K562 (cell line): ENCODE measurements at regions not wholly inside any gene's neighbourhood (a gene's known extent, or its start where the extent isn't known, plus 50 kb on each side); places are given as distances from the start of the nearest gene placed in this dataset.

Experiments
- ATAC-seq: fragments of 200-7000 bp; cut with Tn5 transposase; 3 replicates; pipeline ENCODE4 v1.9.1; 2020; ENCODE audit warnings: moderate library complexity
- BruUV-seq: library from RNA; stranded (reverse); fragments of 400-500 nt; replicated peaks from 2 replicates; lab custom pipeline; 2021; lab: Mats Ljungman, UMichigan
- CTCF ChIA-PET: fragments of 300-600 bp; formaldehyde crosslinking; extraction: SDS; loops from one replicate; lab custom pipeline; 2021; ENCODE audit warnings: low intra/inter-chr PET ratio; lab: Yijun Ruan, JAX
- POLR2A ChIA-PET: fragments of 300-600, 350-650 bp; sonication (Branson Sonifier 250); formaldehyde crosslinking; extraction: SDS; loops from one replicate; lab custom pipeline; 2021; ENCODE audit warnings: antibody characterized with exemption, inconsistent platforms; lab: Yijun Ruan, JAX
- DNase-seq, 4 experiments: peaks; one replicate each; pipeline versions ENCODE4 v3.0.0 to v3.0.0-alpha.2; 2011 to 2018; ENCODE audit warnings: low spot score in 3 of 4, mixed read lengths in 3 of 4; ENCODE audit errors: extremely low read depth in 1 of 4
- FAIRE-seq: peaks from 2 replicates; lab custom pipeline; 2011; peaks lifted over from hg19 to GRCh38; lab: Jason Lieb, UNC
- H2AFZ ChIP-seq: 2 replicates; pipeline ENCODE4 v1.6.0; 2011; ENCODE audit warnings: low read depth, low read length, control low read depth, inconsistent platforms
- H3K27ac ChIP-seq: fragments of 200-600 bp; 3 replicates; pipeline ENCODE4 v1.8.0; 2011; ENCODE audit warnings: low read depth, mild to moderate bottlenecking, control low read depth, inconsistent platforms, low read length, moderate library complexity, mixed read lengths; ENCODE audit errors: extremely low read depth
- H3K27me3 ChIP-seq, 2 experiments: fragments of 300-600 bp in 1 of 2; 2 replicates in 1 of 2; 3 replicates in 1 of 2; pipeline versions ENCODE4 v1.6.0 to v1.8.0; 2011; ENCODE audit warnings: inconsistent platforms in 2 of 2, low read length in 2 of 2, mild to moderate bottlenecking in 1 of 2, mixed read lengths in 1 of 2, moderate library complexity in 1 of 2; ENCODE audit not compliant: control insufficient read depth in 2 of 2, insufficient read depth in 2 of 2
- H3K36me3 ChIP-seq: fragments of 300-600 bp; 3 replicates; pipeline ENCODE4 v1.8.0; 2011; ENCODE audit warnings: mild to moderate bottlenecking, low read length, inconsistent platforms; ENCODE audit not compliant: control insufficient read depth, insufficient read depth
- H3K4me1 ChIP-seq, 2 experiments: fragments of 200-600 bp in 1 of 2; replicated peaks in 1 of 2; 2 replicates in 1 of 2; 3 replicates in 1 of 2; pipeline versions ENCODE4 v1.5.1 to v1.8.0; 2011; ENCODE audit warnings: inconsistent platforms in 2 of 2, low read length in 2 of 2, mild to moderate bottlenecking in 1 of 2, mixed read lengths in 1 of 2, moderate library complexity in 1 of 2; ENCODE audit not compliant: control insufficient read depth in 2 of 2, insufficient read depth in 2 of 2
- H3K4me2 ChIP-seq: 2 replicates; pipeline ENCODE4 v1.6.1; 2011; ENCODE audit warnings: low read length, control low read depth, inconsistent platforms, mixed read lengths; ENCODE audit not compliant: insufficient read depth
- H3K4me3 ChIP-seq: fragments of 200-600 bp; sonication (generic), shearing (Covaris generic); 2 replicates; pipeline ENCODE4 v1.5.1; 2016; ENCODE audit warnings: control low read depth, inconsistent platforms
- H3K79me2 ChIP-seq: fragments of 200-600 bp; 3 replicates; pipeline ENCODE4 v1.8.0; 2011; ENCODE audit warnings: low read length, inconsistent platforms; ENCODE audit not compliant: control insufficient read depth, insufficient read depth
- H3K9ac ChIP-seq, 2 experiments: 2 replicates each; pipeline versions ENCODE4 v1.6.0 to v1.6.1; 2011; ENCODE audit warnings: low read depth in 2 of 2, low read length in 2 of 2, control low read depth in 1 of 2, inconsistent platforms in 1 of 2, mild to moderate bottlenecking in 1 of 2, mixed read lengths in 1 of 2; ENCODE audit not compliant: insufficient read depth in 1 of 2
- H3K9me1 ChIP-seq: one replicate; pipeline ENCODE4 v1.6.0; 2011; ENCODE audit warnings: inconsistent platforms, mild to moderate bottlenecking, low read length, moderate library complexity; ENCODE audit not compliant: control insufficient read depth, insufficient read depth
- H3K9me3 ChIP-seq: replicated peaks from 2 replicates; pipeline ENCODE4 v1.5.1; 2011; ENCODE audit warnings: low read depth, low read length, inconsistent platforms; ENCODE audit not compliant: control insufficient read depth, insufficient read depth
- H4K20me1 ChIP-seq: replicated peaks from 2 replicates; pipeline ENCODE4 v1.6.1; 2011; ENCODE audit warnings: low read length, inconsistent platforms, mixed read lengths; ENCODE audit not compliant: control insufficient read depth, insufficient read depth
- ADNP ChIP-seq: fragments of 200-800 bp; sonication (Bioruptor generic); IDR thresholded peaks from 2 replicates; pipeline ENCODE4 v1.6.1; 2016; ENCODE audit warnings: missing genetic modification characterization, missing compliant biosample characterization
- ATF1 ChIP-seq, 2 experiments: fragments of 450-650 bp in 1 of 2; IDR thresholded peaks; 2 replicates each; pipeline ENCODE4 v1.6.1; 2016; ENCODE audit warnings: missing compliant biosample characterization in 1 of 2, missing genetic modification characterization in 1 of 2
- BRCA1 ChIP-seq, 2 experiments: fragments of 450-650 bp in 1 of 2; sonication (generic) in 1 of 2; formaldehyde crosslinking in 1 of 2; IDR thresholded peaks; 2 replicates each; pipeline versions ENCODE4 v1.5.0 to v1.6.1; 2017 to 2020; ENCODE audit warnings: mild to moderate bottlenecking in 1 of 2, missing genetic modification reagents in 1 of 2
- ELF1 ChIP-seq: fragments of 200-800 bp; sonication (Bioruptor generic); IDR thresholded peaks from 2 replicates; pipeline ENCODE4 v1.6.1; 2016; ENCODE audit warnings: missing genetic modification characterization, missing compliant biosample characterization
- KAT7 ChIP-seq: sonication (generic); formaldehyde crosslinking; IDR thresholded peaks from 2 replicates; pipeline ENCODE4 v1.8.0; 2022; ENCODE audit warnings: missing genetic modification reagents, mild to moderate bottlenecking, borderline replicate concordance
- NUFIP1 ChIP-seq: fragments of 450-650 bp; IDR thresholded peaks from 2 replicates; pipeline ENCODE4 v1.6.1; 2018; ENCODE audit not compliant: partially characterized antibody
- SP2 ChIP-seq: IDR thresholded peaks from 2 replicates; pipeline ENCODE4 v1.6.1; 2011; ENCODE audit warnings: mild to moderate bottlenecking, low read depth, low read length, moderate library complexity; ENCODE audit not compliant: poor library complexity, severe bottlenecking; ENCODE audit errors: extremely low read depth
- WGBS: fragments of 100-300 bp; shearing (Covaris generic); methylation state at CpG from one replicate; pipeline ENCODE4 v1.1.6; 2016; ENCODE audit warnings: low coverage, mixed read lengths; ENCODE audit not compliant: insufficient coverage; ENCODE audit errors: missing lambda C conversion rate; 5-methylcytosine and 5-hydroxymethylcytosine counted together
- in situ Hi-C: fragments of 300-500 bp; cut with MboI; formaldehyde crosslinking; loops from 4 replicates; pipeline ENCODE4 v1.15.0; 2018; ENCODE audit warnings: inconsistent platforms, mixed read lengths
- intact Hi-C: fragments of 100-400 bp; cut with micrococcal nuclease; formaldehyde crosslinking; loops from 2 replicates; pipeline ENCODE4 v1.14.2; 2022
- TF ChIP-seq, protein P1 (sequence below): fragments of 450-650 bp; formaldehyde crosslinking; IDR thresholded peaks from 2 replicates; pipeline ENCODE4 v1.4.0; 2020; ENCODE audit warnings: mild to moderate bottlenecking, moderate library complexity
- TF ChIP-seq, protein P2 (sequence below): fragments of 450-650 bp; IDR thresholded peaks from 2 replicates; pipeline ENCODE4 v1.6.1; 2018; ENCODE audit warnings: mild to moderate bottlenecking, low read depth; ENCODE audit not compliant: partially characterized antibody

DNA sequence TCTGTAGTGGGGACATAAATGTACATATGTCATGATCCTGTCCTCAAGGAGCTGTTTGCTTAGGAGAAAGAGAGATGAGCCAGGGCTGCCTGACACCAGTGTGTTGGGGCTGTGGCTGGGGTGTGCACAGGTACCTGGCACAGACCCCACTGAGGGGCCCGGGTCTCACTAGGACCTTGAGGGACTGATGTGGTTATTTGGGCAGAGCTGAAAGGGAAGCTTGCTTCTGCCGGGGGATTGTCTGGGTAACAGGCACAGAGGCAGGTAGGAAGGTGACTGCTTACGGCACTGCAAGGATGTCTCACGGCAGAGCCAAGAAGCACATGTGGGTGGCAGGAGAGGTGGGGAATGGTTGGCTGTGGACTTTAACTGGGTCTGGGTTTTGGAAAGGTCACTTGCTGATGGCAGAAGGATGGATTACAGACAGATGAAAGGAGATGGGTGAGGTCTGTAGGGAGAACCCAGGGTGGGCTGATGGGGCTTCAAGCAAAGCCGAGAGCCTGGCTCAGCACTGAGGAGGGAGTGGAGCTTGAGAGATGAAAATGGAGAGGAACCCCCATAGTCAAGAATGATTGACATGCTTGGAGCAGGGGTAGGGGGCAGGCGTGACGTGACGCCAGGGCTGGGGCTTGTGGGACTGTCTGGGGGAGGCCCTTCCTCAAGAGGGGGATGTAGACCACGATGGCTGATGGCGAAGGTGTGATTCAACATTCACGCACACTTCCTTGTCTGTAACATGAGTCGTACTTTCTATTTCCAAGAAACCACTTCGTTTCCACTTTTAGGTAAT is 207.7 kb upstream of the SHH start:
- Histone ChIP-seq H2AFZ (no peak overlapping the region), H4K20me1 (no peaks in the 10 kb centered on the region), H3K36me3 (no peaks in the 10 kb centered on the region), H3K4me3 (no peak overlapping the region), H3K9me1 (no peaks in the 10 kb centered on the region), H3K79me2 (no peaks in the 10 kb centered on the region), H3K9me3 (no peaks in the 10 kb centered on the region), H3K9ac (no peak overlapping the region), H3K27ac (no peak overlapping the region), H3K27me3 (peaks cover 55 to 68% of the 10 kb centered on the region in 2 experiments), H3K4me2 (no peak overlapping the region), H3K4me1 (no peaks in the 10 kb centered on the region)
- no TSS peak for BruUV-seq
- POLR2A ChIA-PET: interaction anchor here (0.6 kb wide), 1 partner anchor 207 kb away, joined by 3 read pairs; no protein-coding TSS in a partner anchor
- no peak for FAIRE-seq
- CTCF ChIA-PET: no interaction called here
- ATAC-seq: no peak
- WGBS: 1% methylated on average over 13 of the region's 13 CpGs
- TF ChIP-seq ATF1 (CRISPR knock-in tag; IDR thresholded peaks at IDR 0.05): no peak
- no peak for TF ChIP-seq ATF1 (tag; IDR thresholded peaks at IDR 0.05)
- TF ChIP-seq ADNP (tag): no peak
- no peak for TF ChIP-seq BRCA1 (IDR thresholded peaks at IDR 0.05)
- no peak for TF ChIP-seq BRCA1 (CRISPR knock-in tag; IDR thresholded peaks at IDR 0.05)
- TF ChIP-seq SP2: no peak
- TF ChIP-seq, protein P1, sequence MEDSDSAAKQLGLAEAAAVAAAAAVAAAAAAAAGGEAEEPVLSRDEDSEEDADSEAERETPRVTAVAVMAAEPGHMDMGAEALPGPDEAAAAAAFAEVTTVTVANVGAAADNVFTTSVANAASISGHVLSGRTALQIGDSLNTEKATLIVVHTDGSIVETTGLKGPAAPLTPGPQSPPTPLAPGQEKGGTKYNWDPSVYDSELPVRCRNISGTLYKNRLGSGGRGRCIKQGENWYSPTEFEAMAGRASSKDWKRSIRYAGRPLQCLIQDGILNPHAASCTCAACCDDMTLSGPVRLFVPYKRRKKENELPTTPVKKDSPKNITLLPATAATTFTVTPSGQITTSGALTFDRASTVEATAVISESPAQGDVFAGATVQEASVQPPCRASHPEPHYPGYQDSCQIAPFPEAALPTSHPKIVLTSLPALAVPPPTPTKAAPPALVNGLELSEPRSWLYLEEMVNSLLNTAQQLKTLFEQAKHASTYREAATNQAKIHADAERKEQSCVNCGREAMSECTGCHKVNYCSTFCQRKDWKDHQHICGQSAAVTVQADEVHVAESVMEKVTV (CRISPR knock-in tag): no peak
- no peak for TF ChIP-seq KAT7 (CRISPR knock-in tag)
- no peak for TF ChIP-seq NUFIP1
- TF ChIP-seq, protein P2, sequence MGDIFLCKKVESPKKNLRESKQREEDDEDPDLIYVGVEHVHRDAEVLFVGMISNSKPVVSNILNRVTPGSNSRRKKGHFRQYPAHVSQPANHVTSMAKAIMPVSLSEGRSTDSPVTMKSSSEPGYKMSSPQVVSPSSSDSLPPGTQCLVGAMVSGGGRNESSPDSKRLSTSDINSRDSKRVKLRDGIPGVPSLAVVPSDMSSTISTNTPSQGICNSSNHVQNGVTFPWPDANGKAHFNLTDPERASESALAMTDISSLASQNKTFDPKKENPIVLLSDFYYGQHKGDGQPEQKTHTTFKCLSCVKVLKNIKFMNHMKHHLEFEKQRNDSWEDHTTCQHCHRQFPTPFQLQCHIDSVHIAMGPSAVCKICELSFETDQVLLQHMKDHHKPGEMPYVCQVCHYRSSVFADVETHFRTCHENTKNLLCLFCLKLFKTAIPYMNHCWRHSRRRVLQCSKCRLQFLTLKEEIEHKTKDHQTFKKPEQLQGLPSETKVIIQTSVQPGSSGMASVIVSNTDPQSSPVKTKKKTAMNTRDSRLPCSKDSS: no peak
- TF ChIP-seq ELF1: no peak
- intact Hi-C loops (no loop called here), in situ Hi-C loops (no loop called here)
- DNase-seq: no peak
